Caki2 (cell line): ENCODE measurements at regions not wholly inside any gene's neighbourhood (a gene's known extent, or its start where the extent isn't known, plus 50 kb on each side); places are given as distances from the start of the nearest gene placed in this dataset.

Source experiments
- DNase-seq: peaks from one replicate; pipeline ENCODE4 v3.0.0-alpha.2; 2015; ENCODE audit warnings: low read depth
- in situ Hi-C: cut with HindIII; loops from 2 replicates; pipeline ENCODE4 v1.10.0; 2016; ENCODE audit warnings: low sequenced_read_pairs, low pct_unique_long_range_greater_than_20kb, mixed read lengths

- DNase-seq = peak; percentile 22
- in situ Hi-C loops = no loop called here
Measured at GRCh38 chr9:24624481-24624880, 78.8 kb upstream of the IZUMO3 start.

GRCh38 chr9:24620741-24621140, 75.0 kb upstream of the IZUMO3 start:
- in situ Hi-C loops = no loop called here
- no peak for DNase-seq

- DNase-seq = no peak
- in situ Hi-C loops = no loop called here
Measured at GRCh38 chr9:24616863-24617262, 71.2 kb upstream of the IZUMO3 start.

GRCh38 chr9:24614070-24614469, 68.4 kb upstream of the IZUMO3 start:
- no peak for DNase-seq
- in situ Hi-C loops = no loop called here

GRCh38 chr9:24608599-24608998, 62.9 kb upstream of the IZUMO3 start:
- in situ Hi-C loops = no loop called here
- no peak for DNase-seq

- in situ Hi-C loops = no loop called here
- DNase-seq = no peak
Measured at GRCh38 chr9:24602693-24603352, 57.1 kb upstream of the IZUMO3 start.
